Endothelial cell of hepatic sinusoid (primary cell): ENCODE measurements at regions not wholly inside any gene's neighbourhood (a gene's known extent, or its start where the extent isn't known, plus 50 kb on each side); places are given as distances from the start of the nearest gene placed in this dataset.

Experiments used
- in situ Hi-C: cut with HindIII; loops from 2 replicates; pipeline ENCODE4 v1.10.0; 2017; ENCODE audit warnings: low sequenced_read_pairs

GRCh38 chr4:153034681-153035080 lies 98.6 kb downstream of the FHDC1 start:
- in situ Hi-C loops, result no loop called here

GRCh38 chr4:153036931-153037482 lies 100.9 kb downstream of the FHDC1 start:
- in situ Hi-C loops, result no loop called here

- in situ Hi-C loops, result no loop called here
Observed at GRCh38 chr4:153038623-153039311, 102.6 kb downstream of the FHDC1 start.

GRCh38 chr4:153039542-153040185 lies 103.5 kb downstream of the FHDC1 start:
- in situ Hi-C loops, result no loop called here

GRCh38 chr4:153040677-153041076 lies 104.6 kb downstream of the FHDC1 start:
- in situ Hi-C loops, result no loop called here

GRCh38 chr4:153044036-153044435 lies 107.9 kb downstream of the FHDC1 start:
- in situ Hi-C loops, result no loop called here

GRCh38 chr4:153045111-153045982 lies 109.2 kb downstream of the FHDC1 start:
- in situ Hi-C loops, result no loop called here

GRCh38 chr4:153058671-153059060 lies 122.5 kb downstream of the FHDC1 start:
- in situ Hi-C loops, result loop anchor here (5.0 kb wide), 1 partner anchor 46 kb away; no protein-coding TSS in a partner anchor

- in situ Hi-C loops, result no loop called here
Observed at GRCh38 chr4:153060196-153060595, 124.1 kb downstream of the FHDC1 start.

- in situ Hi-C loops, result no loop called here
Observed at GRCh38 chr4:153061971-153062370, 125.8 kb downstream of the FHDC1 start.

GRCh38 chr4:153062652-153063168 lies 126.6 kb downstream of the FHDC1 start:
- in situ Hi-C loops, result no loop called here

GRCh38 chr4:153063490-153063889 lies 127.4 kb downstream of the FHDC1 start:
- in situ Hi-C loops, result no loop called here

- in situ Hi-C loops, result no loop called here
Observed at GRCh38 chr4:153064571-153064970, 128.4 kb downstream of the FHDC1 start.

- in situ Hi-C loops, result no loop called here
Observed at GRCh38 chr4:153065276-153065675, 129.2 kb downstream of the FHDC1 start.

GRCh38 chr4:153067376-153067775 lies 131.3 kb downstream of the FHDC1 start:
- in situ Hi-C loops, result no loop called here

- in situ Hi-C loops, result no loop called here
Observed at GRCh38 chr4:153068751-153069150, 132.6 kb downstream of the FHDC1 start.

- in situ Hi-C loops, result no loop called here
Observed at GRCh38 chr4:153071958-153072598, 132.2 kb upstream of the TRIM2 start.

GRCh38 chr4:153072661-153073060 lies 131.6 kb upstream of the TRIM2 start:
- in situ Hi-C loops, result no loop called here

GRCh38 chr4:153074486-153074885 lies 129.8 kb upstream of the TRIM2 start:
- in situ Hi-C loops, result no loop called here

GRCh38 chr4:153074936-153075630 lies 129.2 kb upstream of the TRIM2 start:
- in situ Hi-C loops, result no loop called here
